ENCODE measurements at regions not wholly inside any gene's neighbourhood (a gene's known extent, or its start where the extent isn't known, plus 50 kb on each side); places are given as distances from the start of the nearest gene placed in this dataset.

GRCh38 chr18:41576643-41577042, 378.4 kb upstream of the PIK3C3 start:
- Histone ChIP-seq H3K9ac (ENCODE audit: control insufficient read depth, insufficient read depth, low read length) (no peak overlapping the region), H4K20me1 (ENCODE audit: control insufficient read depth, insufficient read depth) (no peaks in the 10 kb centered on the region), H3K36me3 (ENCODE audit: control insufficient read depth in 2 of 2, insufficient read depth in 2 of 2, low read length in 1 of 2) (no peaks in the 10 kb centered on the region), H3K9me3 (replicated peaks; ENCODE audit: control insufficient read depth, insufficient read depth, low read length) (no peaks in the 10 kb centered on the region), H3K79me2 (ENCODE audit: control insufficient read depth, insufficient read depth, low read length) (no peaks in the 10 kb centered on the region), H3K27me3 (replicated peaks in 1 of 2; ENCODE audit: control insufficient read depth in 2 of 2, insufficient read depth in 2 of 2, low read length in 1 of 2) (no peaks in the 10 kb centered on the region), H2AFZ (ENCODE audit: control insufficient read depth, low read depth, low read length) (no peak overlapping the region), H3K4me3 (no peak overlapping the region), H3K4me1 (ENCODE audit: control insufficient read depth, insufficient read depth, low read length) (no peaks in the 10 kb centered on the region), H3K4me2 (ENCODE audit: control insufficient read depth, insufficient read depth) (no peak overlapping the region), H3K27ac (ENCODE audit: control insufficient read depth, insufficient read depth) (no peak overlapping the region)
- FAIRE-seq (no peak), DNase-seq (ENCODE audit: low read depth, low spot score) (no peak), ATAC-seq (no peak)
- no TSS peak for BruUV-seq (replicated peaks)
- in situ Hi-C loops (cut with MboI) (no loop called here), intact Hi-C loops (cut with micrococcal nuclease; ENCODE audit: unreplicated experiment) (no loop called here)
- ChIA-PET POLR2A (no interaction called here), SMC1A (ENCODE audit: uncharacterized antibody, unreplicated experiment) (no interaction called here), RAD21 (ENCODE audit: unreplicated experiment) (no interaction called here), CTCF (no interaction called here)
- 17% methylated on average over 3 of the region's 3 CpGs for WGBS (ENCODE audit: insufficient coverage, insufficient replicate concordance, low lambda C conversion rate, missing lambda C conversion rate)
- TF ChIP-seq E4F1 (IDR thresholded peaks at IDR 0.05; ENCODE audit: borderline replicate concordance, partially characterized antibody) (no peak), MEF2A (IDR thresholded peaks at IDR 0.05; ENCODE audit: insufficient read depth, low read depth, low read length) (no peak), ZNF687 (IDR thresholded peaks at IDR 0.05) (no peak), KAT2A (conservative IDR thresholded peaks at IDR 0.05; ENCODE audit: control insufficient read depth, low read depth, low read length) (no peak), ESRRA (IDR thresholded peaks at IDR 0.05; ENCODE audit: low read length) (no peak), CBX3 (IDR thresholded peaks at IDR 0.05; ENCODE audit: borderline replicate concordance, low read depth) (no peak), ZBTB4 (CRISPR knock-in tag; IDR thresholded peaks at IDR 0.05) (no peak), SP1 (IDR thresholded peaks at IDR 0.05; ENCODE audit: low read depth, low read length) (no peak), KDM1A (IDR thresholded peaks at IDR 0.05; ENCODE audit: borderline replicate concordance) (no peak), NR2F1 (conservative IDR thresholded peaks at IDR 0.05) (no peak), KLF5 (IDR thresholded peaks at IDR 0.05; ENCODE audit: partially characterized antibody) (no peak), ELK1 (IDR thresholded peaks at IDR 0.05; ENCODE audit: low read depth, low read length) (no peak), IRF4 (IDR thresholded peaks at IDR 0.05; ENCODE audit: low read depth, low read length) (no peak), BMI1 (IDR thresholded peaks at IDR 0.05; ENCODE audit: borderline replicate concordance) (no peak)

All from GM12878 (cell line).